SK-N-SH (cell line): ENCODE measurements at regions not wholly inside any gene's neighbourhood (a gene's known extent, or its start where the extent isn't known, plus 50 kb on each side); places are given as distances from the start of the nearest gene placed in this dataset.

ENCODE experiments used
- CTCF ChIA-PET: fragments of 300-600, 350-600 bp; formaldehyde crosslinking; extraction: SDS; loops from one replicate; lab custom pipeline; 2021; lab: Yijun Ruan, JAX
- POLR2A ChIA-PET: fragments of 350-600 bp; sonication (Branson Sonifier 250); formaldehyde crosslinking; extraction: SDS; loops from one replicate; lab custom pipeline; 2020; ENCODE audit warnings: antibody characterized with exemption, inconsistent platforms; lab: Yijun Ruan, JAX
- DNase-seq: peaks from one replicate; pipeline ENCODE4 v3.0.0; 2012
- H2AFZ ChIP-seq: fragments of 200-600 bp; sonication (generic); 2 replicates; pipeline ENCODE4 v1.8.1; 2016; ENCODE audit warnings: antibody characterized with exemption, mild to moderate bottlenecking, low read depth
- H3F3A ChIP-seq: fragments of 200-600 bp; sonication (generic); replicated peaks from 2 replicates; pipeline ENCODE3; 2016; ENCODE audit warnings: antibody characterized with exemption, mild to moderate bottlenecking; ENCODE audit not compliant: insufficient read depth
- H3K27ac ChIP-seq, 2 experiments: fragments of 200-500 bp in 1 of 2; fragments of 200-600 bp in 1 of 2; sonication (Bioruptor generic) in 1 of 2; sonication (generic), shearing (Covaris generic) in 1 of 2; 2 replicates each; pipeline versions ENCODE4 v1.5.1 to v1.6.1; 2014 to 2016; ENCODE audit warnings: low read depth in 2 of 2, inconsistent platforms in 1 of 2, low read length in 1 of 2, mild to moderate bottlenecking in 1 of 2, mixed read lengths in 1 of 2
- H3K27me3 ChIP-seq: fragments of 200-600 bp; sonication (generic), shearing (Covaris generic); 2 replicates; pipeline ENCODE4 v1.6.1; 2016; ENCODE audit warnings: mixed run types; ENCODE audit not compliant: insufficient read depth
- H3K36me3 ChIP-seq, 2 experiments: fragments of 200-500 bp in 1 of 2; fragments of 200-600 bp in 1 of 2; sonication (Bioruptor generic) in 1 of 2; sonication (generic) in 1 of 2; replicated peaks in 1 of 2; 2 replicates each; pipeline versions ENCODE3 to v1.5.1; 2014 to 2016; ENCODE audit warnings: low read length in 1 of 2, mild to moderate bottlenecking in 1 of 2; ENCODE audit not compliant: insufficient read depth in 2 of 2, control insufficient read depth in 1 of 2
- H3K4me1 ChIP-seq, 2 experiments: fragments of 200-500 bp in 1 of 2; fragments of 200-600 bp in 1 of 2; sonication (Bioruptor generic) in 1 of 2; sonication (generic), shearing (Covaris generic) in 1 of 2; 2 replicates each; pipeline versions ENCODE4 v1.5.1 to v1.6.1; 2014 to 2016; ENCODE audit warnings: low read depth in 1 of 2, low read length in 1 of 2, mixed run types in 1 of 2; ENCODE audit not compliant: insufficient read depth in 2 of 2, control insufficient read depth in 1 of 2
- H3K4me2 ChIP-seq: fragments of 200-600 bp; sonication (generic), shearing (Covaris generic); 2 replicates; pipeline ENCODE4 v1.6.1; 2017; ENCODE audit warnings: mixed run types
- H3K4me3 ChIP-seq, 2 experiments: fragments of 200-500 bp in 1 of 2; fragments of 200-600 bp in 1 of 2; sonication (Bioruptor generic) in 1 of 2; sonication (generic), shearing (Covaris generic) in 1 of 2; 2 replicates each; pipeline versions ENCODE4 v1.5.1 to v1.8.1; 2014 to 2016; ENCODE audit warnings: low read depth in 2 of 2, inconsistent platforms in 1 of 2, low read length in 1 of 2, mild to moderate bottlenecking in 1 of 2, mixed read lengths in 1 of 2, moderate library complexity in 1 of 2
- H3K79me2 ChIP-seq: fragments of 200-600 bp; sonication (generic); 2 replicates; pipeline ENCODE4 v1.8.1; 2017; ENCODE audit warnings: mild to moderate bottlenecking; ENCODE audit not compliant: insufficient read depth
- H3K9ac ChIP-seq: fragments of 200-600 bp; sonication (generic); 2 replicates; pipeline ENCODE4 v1.6.1; 2017; ENCODE audit warnings: mixed run types
- H3K9me2 ChIP-seq: fragments of 200-600 bp; sonication (generic); 2 replicates; pipeline ENCODE4 v1.6.1; 2017; ENCODE audit warnings: mixed run types
- H3K9me3 ChIP-seq: fragments of 200-600 bp; sonication (generic); 2 replicates; pipeline ENCODE4 v1.6.1; 2017; ENCODE audit warnings: mixed run types, mild to moderate bottlenecking, moderate library complexity
- H4K20me1 ChIP-seq: fragments of 200-600 bp; sonication (generic); 2 replicates; pipeline ENCODE4 v1.6.1; 2017; ENCODE audit warnings: mild to moderate bottlenecking, mixed run types; ENCODE audit not compliant: insufficient read depth
- CTCF ChIP-seq: fragments of 200-600 bp; sonication (generic); IDR thresholded peaks from 2 replicates; pipeline ENCODE4 v1.6.1; 2017; ENCODE audit warnings: antibody characterized with exemption, mild to moderate bottlenecking, moderate library complexity
- EP300 ChIP-seq, 2 experiments: IDR thresholded peaks; 2 replicates each; pipeline versions ENCODE4 v1.4.0 to v1.6.1; 2012; ENCODE audit warnings: borderline replicate concordance in 1 of 2, low read depth in 1 of 2, low read length in 1 of 2
- FOSL2 ChIP-seq: IDR thresholded peaks from 2 replicates; pipeline ENCODE4 v1.4.0; 2012; ENCODE audit warnings: low read depth, mild to moderate bottlenecking, moderate library complexity, borderline replicate concordance
- FOXM1 ChIP-seq: IDR thresholded peaks from 2 replicates; pipeline ENCODE4 v1.4.0; 2012; ENCODE audit warnings: low read depth, mild to moderate bottlenecking
- MXI1 ChIP-seq: IDR thresholded peaks from 2 replicates; pipeline ENCODE4 v1.6.1; 2012; ENCODE audit warnings: mild to moderate bottlenecking, low read depth, low read length, improper control_type of control experiment
- PBX3 ChIP-seq: IDR thresholded peaks from 2 replicates; pipeline ENCODE4; 2012
- RCOR1 ChIP-seq: fragments of 150-350 bp; IDR thresholded peaks from 2 replicates; pipeline ENCODE4 v1.6.1; 2017; ENCODE audit warnings: antibody characterized with exemption, low read length
- REST ChIP-seq: IDR thresholded peaks from 2 replicates; pipeline ENCODE4 v1.6.1; 2012; ENCODE audit warnings: mild to moderate bottlenecking, low read depth, low read length, moderate library complexity
- SMC3 ChIP-seq: IDR thresholded peaks from 2 replicates; pipeline ENCODE4 v1.6.1; 2012; ENCODE audit warnings: low read depth, low read length, improper control_type of control experiment
- TEAD4 ChIP-seq: IDR thresholded peaks from 2 replicates; pipeline ENCODE4 v1.4.0; 2012; ENCODE audit warnings: mild to moderate bottlenecking, borderline replicate concordance; ENCODE audit not compliant: insufficient read depth
- USF2 ChIP-seq: fragments of 150-350 bp; IDR thresholded peaks from 2 replicates; pipeline ENCODE4 v1.6.1; 2017; ENCODE audit warnings: antibody characterized with exemption, low read length, low read depth, borderline replicate concordance
- WGBS: methylation state at CpG from one replicate; pipeline ENCODE4 v1.1.6; 2017; ENCODE audit warnings: low lambda C conversion rate; 5-methylcytosine and 5-hydroxymethylcytosine counted together
- TF ChIP-seq, protein P1 (sequence below): IDR thresholded peaks from 2 replicates; pipeline ENCODE4 v1.4.0; 2012; ENCODE audit warnings: low read depth

DNA sequence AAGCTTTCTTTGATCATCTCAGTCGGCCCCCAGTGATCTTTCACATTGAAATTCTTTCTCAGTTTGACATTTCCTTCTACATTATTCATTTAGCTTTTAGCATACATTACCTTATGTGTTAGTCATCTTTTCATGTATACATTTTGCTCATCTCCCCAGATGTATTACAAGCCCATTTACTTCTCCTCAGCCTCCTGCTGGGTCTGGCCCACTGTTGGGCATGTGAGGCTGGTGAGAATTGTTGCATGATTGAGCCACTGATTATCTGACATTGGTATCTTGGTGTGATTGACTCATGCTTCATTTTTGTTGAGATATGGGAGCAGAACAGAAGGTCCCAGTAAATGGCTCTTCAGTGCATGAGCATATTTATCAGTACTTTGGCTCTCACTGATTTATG lies 300.1 kb upstream of the DDX18 start:
- POLR2A ChIA-PET: no interaction called here
- Histone ChIP-seq H3K4me2 (no peak overlapping the region), H3K27ac (no peak overlapping the region), H3F3A (no peaks in the 10 kb centered on the region), H3K4me1 (no peaks in the 10 kb centered on the region), H3K27me3 (no peaks in the 10 kb centered on the region), H4K20me1 (no peaks in the 10 kb centered on the region), H3K9me2 (no peaks in the 10 kb centered on the region), H3K36me3 (no peaks in the 10 kb centered on the region), H2AFZ (no peak overlapping the region), H3K9me3 (0 out of 2 replicates have a peak, but pooled peaks cover 5% of the 10 kb centered on the region), H3K9ac (no peak overlapping the region), H3K79me2 (no peaks in the 10 kb centered on the region), H3K4me3 (no peak overlapping the region)
- CTCF ChIA-PET: no interaction called here
- no peak for DNase-seq
- TF ChIP-seq REST (no peak), TEAD4 (no peak), MXI1 (no peak), EP300 (IDR thresholded peaks at IDR 0.05; ENCODE audit: borderline replicate concordance in 1 of 2, low read depth in 1 of 2, low read length in 1 of 2) (no peak), FOSL2 (no peak), USF2 (no peak), CTCF (no peak), RCOR1 (no peak), SMC3 (no peak), FOXM1 (no peak), PBX3 (no peak)
- TF ChIP-seq, protein P1, sequence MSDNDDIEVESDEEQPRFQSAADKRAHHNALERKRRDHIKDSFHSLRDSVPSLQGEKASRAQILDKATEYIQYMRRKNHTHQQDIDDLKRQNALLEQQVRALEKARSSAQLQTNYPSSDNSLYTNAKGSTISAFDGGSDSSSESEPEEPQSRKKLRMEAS: no peak
- WGBS: 9% methylated on average over 1 of the region's 1 CpG
